ENCODE measurements at regions not wholly inside any gene's neighbourhood (a gene's known extent, or its start where the extent isn't known, plus 50 kb on each side); places are given as distances from the start of the nearest gene placed in this dataset.

DNA sequence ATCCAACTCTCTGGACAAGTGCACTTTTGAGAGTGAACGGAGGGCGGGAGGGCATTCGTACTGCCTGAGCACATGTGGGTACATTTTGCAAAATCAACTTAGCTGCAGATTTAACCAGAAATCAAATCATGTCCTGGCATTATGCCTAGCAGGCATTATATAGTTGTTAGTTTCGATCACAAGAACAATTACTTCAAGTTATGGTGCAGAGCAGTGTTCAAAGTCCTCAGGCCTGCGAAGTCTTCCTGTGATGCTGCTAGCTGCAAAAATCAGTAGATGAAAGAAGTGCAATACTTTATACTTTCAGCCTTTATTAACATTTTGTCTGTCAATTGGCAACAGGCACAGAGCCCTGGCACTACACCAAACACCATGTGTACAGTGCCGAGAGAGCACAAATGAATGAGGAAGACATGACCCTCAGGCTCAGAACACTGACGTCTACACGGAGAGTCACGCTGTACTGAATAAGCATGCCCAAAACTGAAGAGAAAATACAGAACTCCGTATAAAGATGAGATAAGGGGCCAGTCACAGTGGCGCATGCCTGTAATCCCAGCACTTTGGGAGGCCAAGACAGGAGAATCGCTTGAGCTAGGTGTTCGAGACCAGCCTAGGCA lies 92.1 kb upstream of the CREB1 start:
- Histone ChIP-seq H3K4me1 (ENCODE audit: control insufficient read depth, insufficient read depth, low read length) (peaks cover 1% of the 10 kb centered on the region; the same call in 1 of the 2 replicates), H4K91ac (ENCODE audit: insufficient read depth, low read depth, low read length) (no peak overlapping the region), H3K4ac (ENCODE audit: low read depth, low read length) (no peak overlapping the region), H4K5ac (ENCODE audit: low read depth, low read length) (no peak overlapping the region), H2BK5ac (ENCODE audit: low read depth, low read length, poor library complexity, severe bottlenecking) (no peak overlapping the region), H3K23ac (ENCODE audit: low read depth, low read length) (no peak overlapping the region), H2BK120ac (ENCODE audit: low read depth, low read length) (no peak overlapping the region), H3K4me3 (ENCODE audit: insufficient read depth, low read depth, low read length) (no peak overlapping the region), H3K36me3 (ENCODE audit: control insufficient read depth, insufficient read depth, low read length) (no peaks in the 10 kb centered on the region), H2AK5ac (ENCODE audit: low read depth, low read length) (no peak overlapping the region), H3K9me1 (ENCODE audit: insufficient read depth, low read length) (no peaks in the 10 kb centered on the region), H4K8ac (ENCODE audit: low read depth in 2 of 2, low read length in 2 of 2) (no peak overlapping the region), H3K9ac (ENCODE audit: low read depth, low read length) (no peak overlapping the region), H4K20me1 (ENCODE audit: insufficient read depth, low read length) (no peaks in the 10 kb centered on the region), H3K79me1 (ENCODE audit: low read depth in 1 of 2, low read length in 2 of 2) (no peaks in the 10 kb centered on the region), H2AFZ (replicated peaks; ENCODE audit: low read length, poor library complexity) (no peak overlapping the region), H3K27me3 (ENCODE audit: control insufficient read depth, insufficient read depth, low read length) (no peaks in the 10 kb centered on the region), H3K56ac (ENCODE audit: extremely low read depth, insufficient read depth, low read length) (no peak overlapping the region), H2BK15ac (ENCODE audit: low read depth, low read length) (no peak overlapping the region), H3K4me2 (ENCODE audit: low read depth, low read length) (no peak overlapping the region), H3K14ac (replicated peaks; ENCODE audit: low read depth, low read length) (no peak overlapping the region), H3K27ac (ENCODE audit: insufficient read depth, low read length) (no peak overlapping the region), H3K18ac (ENCODE audit: low read depth, low read length) (no peak overlapping the region), H2AK9ac (replicated peaks; ENCODE audit: low read depth, low read length, poor library complexity) (no peak overlapping the region), H3K9me3 (ENCODE audit: control insufficient read depth, insufficient read depth, low read length) (no peaks in the 10 kb centered on the region), H2BK20ac (ENCODE audit: low read depth, low read length) (no peak overlapping the region)
- dilution Hi-C loops (cut with HindIII; ENCODE audit: low sequenced_read_pairs, unreplicated experiment) (no loop called here), intact Hi-C loops (cut with micrococcal nuclease) (no loop called here), in situ Hi-C loops (cut with MboI; ENCODE audit: low sequenced_read_pairs) (no loop called here)
- no peak for DNase-seq
- ChIA-PET CTCF (interaction anchor here (1.0 kb wide), 1 partner anchor 10 kb away, joined by 3 read pairs; no protein-coding TSS in a partner anchor), POLR2A (ENCODE audit: unreplicated experiment) (no interaction called here)
- BruUV-seq (replicated peaks) = no TSS peak
- TF ChIP-seq POLR2A (IDR thresholded peaks at IDR 0.05; ENCODE audit: low read depth, low read length) = no peak
- TF ChIP-seq BHLHE40 (IDR thresholded peaks at IDR 0.05; ENCODE audit: low read depth, low read length) = no peak
- no peak for TF ChIP-seq MXI1 (IDR thresholded peaks at IDR 0.05; ENCODE audit: borderline replicate concordance, low read depth, low read length)
- TF ChIP-seq, protein P1, sequence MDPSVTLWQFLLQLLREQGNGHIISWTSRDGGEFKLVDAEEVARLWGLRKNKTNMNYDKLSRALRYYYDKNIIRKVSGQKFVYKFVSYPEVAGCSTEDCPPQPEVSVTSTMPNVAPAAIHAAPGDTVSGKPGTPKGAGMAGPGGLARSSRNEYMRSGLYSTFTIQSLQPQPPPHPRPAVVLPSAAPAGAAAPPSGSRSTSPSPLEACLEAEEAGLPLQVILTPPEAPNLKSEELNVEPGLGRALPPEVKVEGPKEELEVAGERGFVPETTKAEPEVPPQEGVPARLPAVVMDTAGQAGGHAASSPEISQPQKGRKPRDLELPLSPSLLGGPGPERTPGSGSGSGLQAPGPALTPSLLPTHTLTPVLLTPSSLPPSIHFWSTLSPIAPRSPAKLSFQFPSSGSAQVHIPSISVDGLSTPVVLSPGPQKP (IDR thresholded peaks at IDR 0.05; ENCODE audit: borderline replicate concordance, low read depth, low read length) = no peak
- no peak for TF ChIP-seq RAD21 (IDR thresholded peaks at IDR 0.05; ENCODE audit: low read length)
- no peak for TF ChIP-seq CHD1 (IDR thresholded peaks at IDR 0.05; ENCODE audit: low read depth, low read length)
- TF ChIP-seq USF2 (IDR thresholded peaks at IDR 0.05; ENCODE audit: low read depth, low read length) = no peak
- no peak for TF ChIP-seq MAZ (IDR thresholded peaks at IDR 0.05; ENCODE audit: borderline replicate concordance, low read depth, low read length)
- no peak for TF ChIP-seq CEBPB (IDR thresholded peaks at IDR 0.05; ENCODE audit: low read depth, low read length)
- no peak for TF ChIP-seq SMC3 (IDR thresholded peaks at IDR 0.05; ENCODE audit: low read depth, low read length)
- TF ChIP-seq NFE2L2 (IDR thresholded peaks at IDR 0.05; ENCODE audit: low read depth, low read length) = no peak
- no peak for TF ChIP-seq RFX5 (IDR thresholded peaks at IDR 0.05; ENCODE audit: low read depth, low read length)
- TF ChIP-seq, protein P2, sequence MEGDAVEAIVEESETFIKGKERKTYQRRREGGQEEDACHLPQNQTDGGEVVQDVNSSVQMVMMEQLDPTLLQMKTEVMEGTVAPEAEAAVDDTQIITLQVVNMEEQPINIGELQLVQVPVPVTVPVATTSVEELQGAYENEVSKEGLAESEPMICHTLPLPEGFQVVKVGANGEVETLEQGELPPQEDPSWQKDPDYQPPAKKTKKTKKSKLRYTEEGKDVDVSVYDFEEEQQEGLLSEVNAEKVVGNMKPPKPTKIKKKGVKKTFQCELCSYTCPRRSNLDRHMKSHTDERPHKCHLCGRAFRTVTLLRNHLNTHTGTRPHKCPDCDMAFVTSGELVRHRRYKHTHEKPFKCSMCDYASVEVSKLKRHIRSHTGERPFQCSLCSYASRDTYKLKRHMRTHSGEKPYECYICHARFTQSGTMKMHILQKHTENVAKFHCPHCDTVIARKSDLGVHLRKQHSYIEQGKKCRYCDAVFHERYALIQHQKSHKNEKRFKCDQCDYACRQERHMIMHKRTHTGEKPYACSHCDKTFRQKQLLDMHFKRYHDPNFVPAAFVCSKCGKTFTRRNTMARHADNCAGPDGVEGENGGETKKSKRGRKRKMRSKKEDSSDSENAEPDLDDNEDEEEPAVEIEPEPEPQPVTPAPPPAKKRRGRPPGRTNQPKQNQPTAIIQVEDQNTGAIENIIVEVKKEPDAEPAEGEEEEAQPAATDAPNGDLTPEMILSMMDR (conservative IDR thresholded peaks at IDR 0.05; ENCODE audit: low read depth, low read length) = no peak
- no peak for TF ChIP-seq RCOR1 (IDR thresholded peaks at IDR 0.05; ENCODE audit: insufficient replicate concordance, low read length)
- no peak for TF ChIP-seq FOS (IDR thresholded peaks at IDR 0.05; ENCODE audit: low read depth, low read length)
- no peak for TF ChIP-seq MAFK (IDR thresholded peaks at IDR 0.05; ENCODE audit: low read depth, low read length)
- no peak for ATAC-seq (ENCODE audit: low read depth)
- 81% methylated on average over 3 of the region's 13 CpGs; no CpG with 5 or more reads in 1 of the 2 experiments for WGBS, 2 experiments (ENCODE audit: extremely low coverage in 2 of 2, insufficient read length in 1 of 2)

All from IMR-90 (cell line).